Spleen (tissue), 7 donors: ENCODE measurements at regions not wholly inside any gene's neighbourhood (a gene's known extent, or its start where the extent isn't known, plus 50 kb on each side); places are given as distances from the start of the nearest gene placed in this dataset.

ENCODE experiments used
- CTCF ChIP-seq, 11 experiments: fragments of 200-600 bp in 7 of 11; fragments of 450-650 bp in 4 of 11; sonication (generic) in 4 of 11; IDR thresholded peaks in 8 of 11; conservative IDR thresholded peaks in 3 of 11; 1 replicate in 7 of 11; 2 replicates in 4 of 11; pipeline versions ENCODE4 v1.4.0 to v1.8.0; 2016 to 2021; ENCODE audit warnings: antibody characterized with exemption in 11 of 11, inconsistent platforms in 4 of 11, mild to moderate bottlenecking in 1 of 11
- POLR2A ChIP-seq, 3 donors: fragments of 450-650 bp; IDR thresholded peaks; one replicate each; pipeline ENCODE4 v1.5.1; 2017; ENCODE audit warnings: antibody characterized with exemption in 3 of 3, mild to moderate bottlenecking in 1 of 3
- POLR2AphosphoS5 ChIP-seq, 3 donors: sonication (generic); formaldehyde crosslinking; IDR thresholded peaks; one replicate each; pipeline ENCODE4 v1.5.1; 2017; ENCODE audit warnings: antibody characterized with exemption in 3 of 3
- donor health status: DM: no; HTN: no; CAD: no; lungs with moderate emphysema.
- donor health status: DM: no; HTN: no; CAD: no.
- donor health status: DM: no; HTN: no; CAD: no.

GRCh38 chr16:55091871-55092230 lies 161.2 kb downstream of the IRX5 start:
- no peak for TF ChIP-seq CTCF (IDR thresholded peaks at IDR 0.05 in 8 of 11, conservative IDR thresholded peaks at IDR 0.05 in 3 of 11)
- TF ChIP-seq POLR2A (IDR thresholded peaks at IDR 0.05): no peak
- no peak for TF ChIP-seq POLR2AphosphoS5 (IDR thresholded peaks at IDR 0.05)
